Adrenal gland (tissue), 9 donors: ENCODE measurements at regions not wholly inside any gene's neighbourhood (a gene's known extent, or its start where the extent isn't known, plus 50 kb on each side); places are given as distances from the start of the nearest gene placed in this dataset.

Experiments used
- DNase-seq, 7 donors: peaks; one replicate each; pipeline ENCODE4 v3.0.0-alpha.2; 2019 to 2020
- H3K27ac ChIP-seq, 5 donors: fragments of 200-600 bp; sonication (generic) in 4 of 5; 1 replicate in 3 of 5; 2 replicates in 2 of 5; pipeline versions ENCODE4 v1.5.1 to v1.8.0; 2016 to 2020; ENCODE audit warnings: mild to moderate bottlenecking in 1 of 5
- H3K27me3 ChIP-seq: fragments of 200-600 bp; 2 replicates; pipeline ENCODE4 v1.8.0; 2021
- H3K36me3 ChIP-seq, 2 donors: fragments of 200-600 bp; replicated peaks in 1 of 2; 1 replicate in 1 of 2; 2 replicates in 1 of 2; pipeline versions ENCODE4 v1.5.1 to v1.8.0; 2018 to 2022
- H3K4me1 ChIP-seq, 2 donors: fragments of 200-600 bp; replicated peaks in 1 of 2; 1 replicate in 1 of 2; 2 replicates in 1 of 2; pipeline versions ENCODE4 v1.5.1 to v1.8.0; 2018 to 2021
- H3K4me3 ChIP-seq, 4 donors: fragments of 200-600 bp; sonication (generic) in 3 of 4; one replicate each; pipeline ENCODE4 v1.5.1; 2016 to 2018
- H3K9me3 ChIP-seq, 3 donors: fragments of 200-600 bp; sonication (generic) in 1 of 3; replicated peaks in 1 of 3; 1 replicate in 2 of 3; 2 replicates in 1 of 3; pipeline versions ENCODE4 v1.5.1 to v1.8.0; 2016 to 2021
- CTCF ChIP-seq, 6 experiments: fragments of 450-650 bp in 4 of 6; fragments of 200-600 bp in 2 of 6; sonication (generic) in 1 of 6; IDR thresholded peaks; 1 replicate in 5 of 6; 2 replicates in 1 of 6; pipeline versions ENCODE4 v1.5.1 to v1.8.0; 2016 to 2021; ENCODE audit warnings: antibody characterized with exemption in 6 of 6, mild to moderate bottlenecking in 2 of 6, moderate library complexity in 1 of 6
- POLR2A ChIP-seq, 2 donors: fragments of 450-650 bp; IDR thresholded peaks; one replicate each; pipeline ENCODE4 v1.6.1; 2017; ENCODE audit warnings: antibody characterized with exemption in 2 of 2, mild to moderate bottlenecking in 2 of 2, moderate library complexity in 1 of 2
- WGBS, 4 donors: extraction: QIAGEN DNeasy Blood & Tissue Kit in 2 of 4; methylation state at CpG; one replicate each; pipeline versions ENCODE4 v1.1.5 to v1.1.7; 2013 to 2017; 5-methylcytosine and 5-hydroxymethylcytosine counted together
- intact Hi-C, 2 donors: fragments of 100-400 bp; cut with DNase I; formaldehyde crosslinking; loops; one replicate each; pipeline versions ENCODE4 v1.14.1 to v1.15.0; 2022 to 2023
- donor health status: healthy with polysubstance abuse.
- donor health status: Bipolar disorder and iron deficiency.
- donor health status: DM: yes; HTN: yes; CAD: no.
- donor health status: DM: no; HTN: no; CAD: no.
- donor health status: DM: no; HTN: no; CAD: no.

- H3K27ac ChIP-seq: no peak overlapping the region
- WGBS, 4 donors: 70 to 79% (median 73%) methylated on average over 6 of the region's 6 CpGs
These were observed 67.2 kb upstream of the MEGF10 start for GRCh38 chr5:127223256-127223974.

GRCh38 chr5:127227881-127228280, 62.7 kb upstream of the MEGF10 start:
- WGBS, 4 donors: 91 to 98% (median 96%) methylated on average over 4 of the region's 4 CpGs
- Histone ChIP-seq H3K9me3 (no peaks in the 10 kb centered on the region), H3K4me3 (no peak overlapping the region), H3K4me1 (peaks cover 0 to 5% of the 10 kb centered on the region in 2 donors), H3K27ac (no peak overlapping the region), H3K36me3 (no peaks in the 10 kb centered on the region), H3K27me3 (no peaks in the 10 kb centered on the region)
- intact Hi-C loops: no loop called here
- no peak for TF ChIP-seq CTCF (IDR thresholded peaks at IDR 0.05)
- TF ChIP-seq POLR2A (IDR thresholded peaks at IDR 0.05): no peak
- no peak for DNase-seq

More at GRCh38 chr5:127223256-127223974, 67.2 kb upstream of the MEGF10 start:
- intact Hi-C loops: no loop called here
- DNase-seq: no peak
- Histone ChIP-seq H3K36me3 (no peaks in the 10 kb centered on the region), H3K9me3 (no peaks in the 10 kb centered on the region), H3K4me1 (no peaks in the 10 kb centered on the region), H3K4me3 (no peak overlapping the region), H3K27me3 (no peaks in the 10 kb centered on the region)
- TF ChIP-seq POLR2A (IDR thresholded peaks at IDR 0.05) (no peak), CTCF (IDR thresholded peaks at IDR 0.05) (no peak)

- peak in 1 of 7 donors; percentile 9 for DNase-seq
- intact Hi-C loops: no loop called here
- Histone ChIP-seq H3K36me3 (no peaks in the 10 kb centered on the region), H3K9me3 (no peaks in the 10 kb centered on the region), H3K4me1 (peaks cover 0 to 5% of the 10 kb centered on the region in 2 donors), H3K27me3 (no peaks in the 10 kb centered on the region), H3K4me3 (peak overlapping the region in 2 of 4 donors; percentile 67 to 78), H3K27ac (peak overlapping the region in 1 of 5 donors; percentile 61)
- no peak for TF ChIP-seq CTCF (IDR thresholded peaks at IDR 0.05)
- TF ChIP-seq POLR2A (IDR thresholded peaks at IDR 0.05): no peak
- 67 to 85% (median 73%) methylated on average over 13 to 18 of the region's 18 CpGs for WGBS, 4 donors
These were observed 61.9 kb upstream of the MEGF10 start for GRCh38 chr5:127228540-127229184.

GRCh38 chr5:127229185-127229889, 61.3 kb upstream of the MEGF10 start:
- Histone ChIP-seq H3K9me3 (no peaks in the 10 kb centered on the region), H3K4me3 (peak overlapping the region in 3 of 4 donors; percentile 2 to 78 (median 67)), H3K27me3 (no peaks in the 10 kb centered on the region), H3K27ac (peak overlapping the region in 3 of 5 donors; percentile 52 to 63 (median 61)), H3K36me3 (no peaks in the 10 kb centered on the region), H3K4me1 (peaks cover 0 to 5% of the 10 kb centered on the region in 2 donors)
- intact Hi-C loops: no loop called here
- DNase-seq: peak; percentile 42 to 76 (median 62)
- no peak for TF ChIP-seq POLR2A (IDR thresholded peaks at IDR 0.05)
- peak in 1 of 6 experiments; percentile 19 for TF ChIP-seq CTCF (IDR thresholded peaks at IDR 0.05)
- WGBS, 4 donors: 1 to 3% (median 2%) methylated on average over 36 to 61 of the region's 61 CpGs
